Astrocyte (in vitro differentiated cells and primary cell): ENCODE measurements at regions not wholly inside any gene's neighbourhood (a gene's known extent, or its start where the extent isn't known, plus 50 kb on each side); places are given as distances from the start of the nearest gene placed in this dataset.

Experiments
- DNase-seq: peaks from one replicate; pipeline ENCODE4 v3.0.0-alpha.2; 2010; ENCODE audit warnings: low read depth
- FAIRE-seq: peaks from 2 replicates; lab custom pipeline; 2011; peaks lifted over from hg19 to GRCh38; lab: Jason Lieb, UNC
- H2AFZ ChIP-seq: 2 replicates; pipeline ENCODE4 v1.6.0; 2012; ENCODE audit warnings: low read depth, low read length, inconsistent platforms
- H3K27ac ChIP-seq: 2 replicates; pipeline ENCODE4 v1.5.1; 2011; ENCODE audit warnings: low read depth, low read length, inconsistent platforms
- H3K27me3 ChIP-seq: 2 replicates; pipeline ENCODE4 v1.6.0; 2011; ENCODE audit warnings: low read length, inconsistent platforms; ENCODE audit not compliant: insufficient read depth
- H3K36me3 ChIP-seq: 2 replicates; pipeline ENCODE4 v1.5.1; 2011; ENCODE audit warnings: low read length, inconsistent platforms; ENCODE audit not compliant: insufficient read depth
- H3K4me1 ChIP-seq: 2 replicates; pipeline ENCODE4 v1.5.1; 2011; ENCODE audit warnings: low read length, inconsistent platforms; ENCODE audit not compliant: insufficient read depth
- H3K4me2 ChIP-seq: 2 replicates; pipeline ENCODE4 v1.6.0; 2012; ENCODE audit warnings: low read length, inconsistent platforms
- H3K4me3 ChIP-seq: 2 replicates; pipeline ENCODE4 v1.5.1; 2011; ENCODE audit warnings: low read depth, mild to moderate bottlenecking, low read length, inconsistent platforms; ENCODE audit not compliant: insufficient read depth
- H3K79me2 ChIP-seq: 2 replicates; pipeline ENCODE4 v1.6.0; 2012; ENCODE audit warnings: mild to moderate bottlenecking, low read length, inconsistent platforms; ENCODE audit not compliant: insufficient read depth
- H3K9ac ChIP-seq: 2 replicates; pipeline ENCODE4 v1.6.0; 2012; ENCODE audit warnings: mild to moderate bottlenecking, low read length, inconsistent platforms
- H3K9me3 ChIP-seq: 2 replicates; pipeline ENCODE4 v1.5.1; 2012; ENCODE audit warnings: low read depth, mild to moderate bottlenecking, low read length, inconsistent platforms; ENCODE audit not compliant: insufficient read depth
- H4K20me1 ChIP-seq: 2 replicates; pipeline ENCODE4 v1.6.0; 2012; ENCODE audit warnings: low read length, inconsistent platforms; ENCODE audit not compliant: insufficient read depth
- H3K27ac Mint-ChIP-seq: one replicate; pipeline ENCODE4 v1.8.0; 2021; ENCODE audit warnings: mild to moderate bottlenecking, mixed read lengths; ENCODE audit not compliant: unreplicated experiment
- H3K27me3 Mint-ChIP-seq: one replicate; pipeline ENCODE4 v1.8.0; 2021; ENCODE audit warnings: low read depth, mixed read lengths; ENCODE audit not compliant: unreplicated experiment
- H3K36me3 Mint-ChIP-seq: one replicate; pipeline ENCODE4 v1.8.0; 2021; ENCODE audit warnings: low read depth, mixed read lengths; ENCODE audit not compliant: unreplicated experiment
- H3K4me1 Mint-ChIP-seq: one replicate; pipeline ENCODE4 v1.8.0; 2021; ENCODE audit warnings: low read depth, mixed read lengths; ENCODE audit not compliant: unreplicated experiment
- H3K4me3 Mint-ChIP-seq: one replicate; pipeline ENCODE4 v1.8.0; 2021; ENCODE audit warnings: mild to moderate bottlenecking, moderate library complexity, mixed read lengths; ENCODE audit not compliant: unreplicated experiment
- H3K9me3 Mint-ChIP-seq: one replicate; pipeline ENCODE4 v1.8.0; 2021; ENCODE audit warnings: mild to moderate bottlenecking, mixed read lengths; ENCODE audit not compliant: unreplicated experiment
- EZH2 ChIP-seq: IDR thresholded peaks from 2 replicates; pipeline ENCODE4 v1.6.1; 2012; ENCODE audit warnings: mild to moderate bottlenecking, low read length, inconsistent platforms; ENCODE audit not compliant: insufficient read depth
- TF ChIP-seq, protein P1 (sequence below): IDR thresholded peaks from 2 replicates; pipeline ENCODE4 v1.5.1; 2011; ENCODE audit warnings: low read depth, mild to moderate bottlenecking, inconsistent platforms, low read length, moderate library complexity; ENCODE audit not compliant: insufficient read depth

- DNase-seq (no peak), FAIRE-seq (no peak)
- Mint-ChIP-seq H3K27me3 (no peaks in the 10 kb centered on the region), H3K4me1 (no peaks in the 10 kb centered on the region), H3K36me3 (no peaks in the 10 kb centered on the region), H3K4me3 (no peak overlapping the region), H3K27ac (no peak overlapping the region), H3K9me3 (peaks cover 6% of the 10 kb centered on the region)
- Histone ChIP-seq H3K36me3 (no peaks in the 10 kb centered on the region), H3K4me1 (no peaks in the 10 kb centered on the region), H4K20me1 (no peaks in the 10 kb centered on the region), H3K79me2 (no peaks in the 10 kb centered on the region), H3K4me3 (no peak overlapping the region), H2AFZ (no peak overlapping the region), H3K9me3 (no peaks in the 10 kb centered on the region), H3K27ac (no peak overlapping the region), H3K4me2 (no peak overlapping the region), H3K27me3 (no peaks in the 10 kb centered on the region), H3K9ac (no peak overlapping the region)
- TF ChIP-seq, protein P1, sequence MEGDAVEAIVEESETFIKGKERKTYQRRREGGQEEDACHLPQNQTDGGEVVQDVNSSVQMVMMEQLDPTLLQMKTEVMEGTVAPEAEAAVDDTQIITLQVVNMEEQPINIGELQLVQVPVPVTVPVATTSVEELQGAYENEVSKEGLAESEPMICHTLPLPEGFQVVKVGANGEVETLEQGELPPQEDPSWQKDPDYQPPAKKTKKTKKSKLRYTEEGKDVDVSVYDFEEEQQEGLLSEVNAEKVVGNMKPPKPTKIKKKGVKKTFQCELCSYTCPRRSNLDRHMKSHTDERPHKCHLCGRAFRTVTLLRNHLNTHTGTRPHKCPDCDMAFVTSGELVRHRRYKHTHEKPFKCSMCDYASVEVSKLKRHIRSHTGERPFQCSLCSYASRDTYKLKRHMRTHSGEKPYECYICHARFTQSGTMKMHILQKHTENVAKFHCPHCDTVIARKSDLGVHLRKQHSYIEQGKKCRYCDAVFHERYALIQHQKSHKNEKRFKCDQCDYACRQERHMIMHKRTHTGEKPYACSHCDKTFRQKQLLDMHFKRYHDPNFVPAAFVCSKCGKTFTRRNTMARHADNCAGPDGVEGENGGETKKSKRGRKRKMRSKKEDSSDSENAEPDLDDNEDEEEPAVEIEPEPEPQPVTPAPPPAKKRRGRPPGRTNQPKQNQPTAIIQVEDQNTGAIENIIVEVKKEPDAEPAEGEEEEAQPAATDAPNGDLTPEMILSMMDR = no peak
- TF ChIP-seq EZH2 = no peak
These were observed 706.6 kb downstream of the CBLN2 start for GRCh38 chr18:71837547-71837946.

DNA sequence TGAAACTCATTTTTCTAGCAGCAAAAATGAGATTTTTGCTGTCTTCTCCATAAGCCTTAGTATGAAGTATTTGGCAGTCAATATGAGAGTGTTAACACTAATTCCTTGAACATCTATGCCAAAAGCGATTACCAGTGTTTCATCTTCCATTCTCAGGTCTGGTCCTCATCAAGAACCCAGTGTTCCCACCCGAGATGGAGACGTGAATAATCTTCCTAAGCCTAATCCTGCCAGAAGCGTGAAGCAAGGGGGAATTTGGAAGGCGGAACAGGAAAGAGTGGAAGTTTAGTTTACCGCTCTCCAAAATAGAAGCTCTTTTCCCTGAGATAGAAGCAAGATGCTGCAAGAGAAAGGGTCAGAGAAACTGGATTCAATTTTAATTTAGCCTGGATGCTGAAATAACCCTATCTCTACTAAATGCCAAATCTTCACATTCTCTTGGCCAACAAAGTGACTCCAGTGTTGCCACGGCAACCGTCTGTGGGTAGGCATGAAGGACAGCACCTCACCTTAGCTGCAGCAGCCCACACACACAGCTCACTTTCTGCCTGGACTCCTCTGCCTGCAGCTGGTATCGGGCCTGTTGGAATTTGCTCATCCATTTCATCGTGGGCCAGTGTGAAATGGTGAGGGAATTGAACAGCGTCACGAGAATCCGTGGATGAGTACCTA lies 711.1 kb downstream of the CBLN2 start:
- H3K4me1 Mint-ChIP-seq = no peaks in the 10 kb centered on the region
- H2AFZ ChIP-seq = no peak overlapping the region
- no peaks in the 10 kb centered on the region for H3K36me3 ChIP-seq
- H4K20me1 ChIP-seq = no peaks in the 10 kb centered on the region
- H3K9me3 ChIP-seq = no peaks in the 10 kb centered on the region
- no peak overlapping the region for H3K27ac Mint-ChIP-seq
- H3K27me3 Mint-ChIP-seq = no peaks in the 10 kb centered on the region
- H3K4me3 Mint-ChIP-seq = no peak overlapping the region
- H3K27ac ChIP-seq = no peak overlapping the region
- no peaks in the 10 kb centered on the region for H3K36me3 Mint-ChIP-seq
- H3K4me2 ChIP-seq = no peak overlapping the region
- TF ChIP-seq, protein P1 = no peak
- TF ChIP-seq EZH2 = no peak
- no peak overlapping the region for H3K4me3 ChIP-seq
- H3K9me3 Mint-ChIP-seq = peaks cover 5% of the 10 kb centered on the region
- H3K79me2 ChIP-seq = no peaks in the 10 kb centered on the region
- FAIRE-seq = no peak
- H3K27me3 ChIP-seq = no peaks in the 10 kb centered on the region
- H3K4me1 ChIP-seq = no peaks in the 10 kb centered on the region
- DNase-seq = no peak
- H3K9ac ChIP-seq = no peak overlapping the region

- no peak overlapping the region for H3K4me3 ChIP-seq
- peaks cover 2% of the 10 kb centered on the region for H3K9me3 ChIP-seq
- no peak overlapping the region for H2AFZ ChIP-seq
- no peaks in the 10 kb centered on the region for H3K36me3 Mint-ChIP-seq
- no peak overlapping the region for H3K4me3 Mint-ChIP-seq
- H3K4me2 ChIP-seq = no peak overlapping the region
- H3K27ac Mint-ChIP-seq = no peak overlapping the region
- no peaks in the 10 kb centered on the region for H3K27me3 ChIP-seq
- H4K20me1 ChIP-seq = no peaks in the 10 kb centered on the region
- no peaks in the 10 kb centered on the region for H3K36me3 ChIP-seq
- DNase-seq (peak; percentile 22), FAIRE-seq (no peak)
- no peaks in the 10 kb centered on the region for H3K4me1 ChIP-seq
- H3K9ac ChIP-seq = no peak overlapping the region
- TF ChIP-seq, protein P1 = no peak
- TF ChIP-seq EZH2 = no peak
- H3K79me2 ChIP-seq = no peaks in the 10 kb centered on the region
- H3K4me1 Mint-ChIP-seq = no peaks in the 10 kb centered on the region
- H3K27ac ChIP-seq = no peak overlapping the region
- H3K9me3 Mint-ChIP-seq = peaks cover 5% of the 10 kb centered on the region
- no peaks in the 10 kb centered on the region for H3K27me3 Mint-ChIP-seq
These were observed 713.1 kb downstream of the CBLN2 start for GRCh38 chr18:71831039-71831438.
